ENCODE measurements at regions not wholly inside any gene's neighbourhood (a gene's known extent, or its start where the extent isn't known, plus 50 kb on each side); places are given as distances from the start of the nearest gene placed in this dataset.

DNA sequence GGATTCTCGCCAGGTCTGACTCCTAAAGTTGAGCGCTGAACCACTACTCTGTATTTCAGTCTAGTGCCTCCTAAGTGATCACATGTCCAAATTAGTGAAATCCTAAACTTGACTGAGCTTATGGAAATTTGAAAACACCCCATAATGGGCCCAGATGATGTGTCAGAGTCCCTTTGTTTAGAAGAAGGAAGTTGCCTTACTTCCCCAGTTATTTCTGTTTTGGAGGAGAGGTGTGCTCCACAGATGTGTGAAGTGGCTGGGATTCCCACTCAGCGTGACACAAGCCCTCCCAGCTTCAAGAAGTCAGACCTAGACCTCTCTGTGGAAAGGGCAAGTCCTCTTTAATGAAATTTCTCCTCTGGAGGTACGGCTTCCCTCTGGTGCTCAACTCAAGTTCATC lies 188.8 kb downstream of the TTLL7 start:
- TF ChIP-seq, protein P1, sequence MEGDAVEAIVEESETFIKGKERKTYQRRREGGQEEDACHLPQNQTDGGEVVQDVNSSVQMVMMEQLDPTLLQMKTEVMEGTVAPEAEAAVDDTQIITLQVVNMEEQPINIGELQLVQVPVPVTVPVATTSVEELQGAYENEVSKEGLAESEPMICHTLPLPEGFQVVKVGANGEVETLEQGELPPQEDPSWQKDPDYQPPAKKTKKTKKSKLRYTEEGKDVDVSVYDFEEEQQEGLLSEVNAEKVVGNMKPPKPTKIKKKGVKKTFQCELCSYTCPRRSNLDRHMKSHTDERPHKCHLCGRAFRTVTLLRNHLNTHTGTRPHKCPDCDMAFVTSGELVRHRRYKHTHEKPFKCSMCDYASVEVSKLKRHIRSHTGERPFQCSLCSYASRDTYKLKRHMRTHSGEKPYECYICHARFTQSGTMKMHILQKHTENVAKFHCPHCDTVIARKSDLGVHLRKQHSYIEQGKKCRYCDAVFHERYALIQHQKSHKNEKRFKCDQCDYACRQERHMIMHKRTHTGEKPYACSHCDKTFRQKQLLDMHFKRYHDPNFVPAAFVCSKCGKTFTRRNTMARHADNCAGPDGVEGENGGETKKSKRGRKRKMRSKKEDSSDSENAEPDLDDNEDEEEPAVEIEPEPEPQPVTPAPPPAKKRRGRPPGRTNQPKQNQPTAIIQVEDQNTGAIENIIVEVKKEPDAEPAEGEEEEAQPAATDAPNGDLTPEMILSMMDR (IDR thresholded peaks at IDR 0.05; ENCODE audit: low read length) = no peak
- no peak for TF ChIP-seq EZH2 (IDR thresholded peaks at IDR 0.05; ENCODE audit: borderline replicate concordance, low read length)
